Retinal pigment epithelial cell (primary cell): ENCODE measurements at regions not wholly inside any gene's neighbourhood (a gene's known extent, or its start where the extent isn't known, plus 50 kb on each side); places are given as distances from the start of the nearest gene placed in this dataset.

Experiments used
- DNase-seq: peaks from one replicate; pipeline ENCODE4 v3.0.0-alpha.2; 2010; ENCODE audit warnings: low read depth
- H3K4me3 ChIP-seq: 2 replicates; pipeline ENCODE4 v1.5.1; 2011; ENCODE audit warnings: mild to moderate bottlenecking, low read length, control low read depth, moderate library complexity
- CTCF ChIP-seq: conservative IDR thresholded peaks from 2 replicates; pipeline ENCODE4 v1.5.1; 2011; ENCODE audit warnings: low read depth, low read length, control low read depth, inconsistent platforms

GRCh38 chr10:10510179-10510578 lies 507.5 kb upstream of the CELF2 start:
- no peak overlapping the region for H3K4me3 ChIP-seq
- TF ChIP-seq CTCF: no peak
- no peak for DNase-seq

- TF ChIP-seq CTCF: no peak
- no peak for DNase-seq
- H3K4me3 ChIP-seq: no peak overlapping the region
These were observed 504.6 kb upstream of the CELF2 start for GRCh38 chr10:10513067-10513466.

GRCh38 chr10:10513898-10514297 lies 503.8 kb upstream of the CELF2 start:
- H3K4me3 ChIP-seq: no peak overlapping the region
- no peak for DNase-seq
- no peak for TF ChIP-seq CTCF

GRCh38 chr10:10514797-10515196 lies 502.9 kb upstream of the CELF2 start:
- no peak for TF ChIP-seq CTCF
- no peak for DNase-seq
- no peak overlapping the region for H3K4me3 ChIP-seq

GRCh38 chr10:10515479-10516204 lies 502.0 kb upstream of the CELF2 start:
- no peak for DNase-seq
- TF ChIP-seq CTCF: no peak
- H3K4me3 ChIP-seq: no peak overlapping the region

GRCh38 chr10:10516346-10517130 lies 501.1 kb upstream of the CELF2 start:
- H3K4me3 ChIP-seq: no peak overlapping the region
- DNase-seq: no peak
- no peak for TF ChIP-seq CTCF

GRCh38 chr10:10517866-10518265 lies 499.8 kb upstream of the CELF2 start:
- no peak for TF ChIP-seq CTCF
- DNase-seq: no peak
- H3K4me3 ChIP-seq: no peak overlapping the region
